H1 (cell line): ENCODE measurements at regions not wholly inside any gene's neighbourhood (a gene's known extent, or its start where the extent isn't known, plus 50 kb on each side); places are given as distances from the start of the nearest gene placed in this dataset.

Source experiments
- CTCF ChIA-PET: fragments of 300-600 bp; sonication (Branson Sonifier 250); formaldehyde crosslinking; loops from one replicate; lab custom pipeline; 2021; ENCODE audit not compliant: partially characterized antibody; lab: Charles Lee
- POLR2A ChIA-PET: fragments of 300-600 bp; sonication (Branson Sonifier 250); formaldehyde crosslinking; loops from one replicate; lab custom pipeline; 2021; ENCODE audit warnings: inconsistent platforms; ENCODE audit not compliant: partially characterized antibody; lab: Charles Lee
- DNase-seq, 2 experiments: peaks; one replicate each; pipeline versions ENCODE4 v3.0.0 to v3.0.0-alpha.2; 2010 to 2022; ENCODE audit warnings: low spot score in 2 of 2, low read depth in 1 of 2, mixed read lengths in 1 of 2
- FAIRE-seq: peaks from 2 replicates; lab custom pipeline; 2011; peaks lifted over from hg19 to GRCh38; lab: Jason Lieb, UNC
- H2AFZ ChIP-seq: 2 replicates; pipeline ENCODE4 v1.8.1; 2012; ENCODE audit warnings: low read length, inconsistent platforms
- H2AK5ac ChIP-seq: 2 replicates; pipeline ENCODE4 v1.6.1; 2013; ENCODE audit warnings: low read depth, low read length
- H2BK120ac ChIP-seq: replicated peaks from 2 replicates; pipeline ENCODE3; 2013; ENCODE audit warnings: low read depth, low read length, inconsistent platforms
- H2BK12ac ChIP-seq: 2 replicates; pipeline ENCODE4 v1.6.1; 2013; ENCODE audit warnings: low read depth, low read length
- H2BK15ac ChIP-seq: 2 replicates; pipeline ENCODE4 v1.6.1; 2013; ENCODE audit warnings: low read length
- H2BK20ac ChIP-seq: 2 replicates; pipeline ENCODE4 v1.6.1; 2013; ENCODE audit warnings: low read length
- H2BK5ac ChIP-seq: 2 replicates; pipeline ENCODE4 v1.6.1; 2013; ENCODE audit warnings: low read depth, low read length
- H3K14ac ChIP-seq: 2 replicates; pipeline ENCODE4 v1.6.1; 2013; ENCODE audit warnings: inconsistent platforms; ENCODE audit not compliant: insufficient read length
- H3K18ac ChIP-seq: 2 replicates; pipeline ENCODE4 v1.6.1; 2013; ENCODE audit warnings: low read length; ENCODE audit errors: extremely low read depth
- H3K23ac ChIP-seq: 2 replicates; pipeline ENCODE4 v1.6.1; 2013; ENCODE audit warnings: inconsistent platforms; ENCODE audit not compliant: insufficient read length
- H3K23me2 ChIP-seq: 2 replicates; pipeline ENCODE4 v1.6.1; 2013; ENCODE audit warnings: low read depth, low read length
- H3K27ac ChIP-seq: 2 replicates; pipeline ENCODE4 v1.6.1; 2011; ENCODE audit warnings: low read depth, low read length, inconsistent platforms
- H3K27me3 ChIP-seq, 4 experiments: replicated peaks in 1 of 4; 1 replicate in 1 of 4; 2 replicates in 3 of 4; pipeline versions ENCODE4 v1.6.1 to v1.8.1; 2011 to 2013; ENCODE audit warnings: low read length in 3 of 4, mild to moderate bottlenecking in 3 of 4, inconsistent platforms in 2 of 4, mixed read lengths in 2 of 4, moderate library complexity in 1 of 4; ENCODE audit not compliant: control insufficient read depth in 3 of 4, insufficient read depth in 3 of 4; ENCODE audit errors: extremely low read depth in 1 of 4
- H3K36me3 ChIP-seq, 4 experiments: 2 replicates each; pipeline versions ENCODE4 v1.6.1 to v1.8.1; 2011 to 2013; ENCODE audit warnings: mild to moderate bottlenecking in 4 of 4, low read length in 3 of 4, moderate library complexity in 2 of 4, control low read depth in 1 of 4, inconsistent platforms in 1 of 4; ENCODE audit not compliant: insufficient read depth in 4 of 4, control insufficient read depth in 2 of 4
- H3K4ac ChIP-seq: replicated peaks from 2 replicates; pipeline ENCODE3; 2013; ENCODE audit warnings: low read length, low read depth, mixed read lengths, inconsistent platforms; ENCODE audit not compliant: insufficient read length
- H3K4me1 ChIP-seq, 4 experiments: replicated peaks in 1 of 4; 1 replicate in 1 of 4; 2 replicates in 3 of 4; pipeline versions ENCODE4 v1.6.1 to v1.8.1; 2011 to 2013; ENCODE audit warnings: low read length in 3 of 4, inconsistent platforms in 2 of 4, mixed read lengths in 1 of 4; ENCODE audit not compliant: insufficient read depth in 4 of 4, control insufficient read depth in 3 of 4
- H3K4me2 ChIP-seq, 2 experiments: 2 replicates each; pipeline versions ENCODE4 v1.6.1 to v1.8.1; 2011 to 2013; ENCODE audit warnings: low read depth in 2 of 2, low read length in 2 of 2, control low read depth in 1 of 2, inconsistent platforms in 1 of 2, mild to moderate bottlenecking in 1 of 2; ENCODE audit not compliant: insufficient read depth in 1 of 2
- H3K4me3 ChIP-seq, 4 experiments: fragments of 200-600, 300-600 bp in 1 of 4; sonication (generic), shearing (Covaris generic), sonication (Bioruptor Twin) in 1 of 4; 2 replicates each; pipeline versions ENCODE4 v1.5.1 to v1.8.1; 2011 to 2016; ENCODE audit warnings: low read length in 4 of 4, low read depth in 3 of 4, control low read depth in 2 of 4, inconsistent platforms in 2 of 4, mild to moderate bottlenecking in 2 of 4, mixed read lengths in 1 of 4, moderate library complexity in 1 of 4; ENCODE audit not compliant: insufficient read depth in 2 of 4; ENCODE audit errors: extremely low read depth in 1 of 4
- H3K56ac ChIP-seq: replicated peaks from 2 replicates; pipeline ENCODE3; 2013; ENCODE audit warnings: low read depth, mild to moderate bottlenecking, mixed read lengths, low read length, inconsistent platforms; ENCODE audit not compliant: insufficient read length
- H3K79me1 ChIP-seq: 2 replicates; pipeline ENCODE4 v1.6.1; 2013; ENCODE audit warnings: low read depth, low read length, control low read depth
- H3K79me2 ChIP-seq, 2 experiments: 2 replicates each; pipeline versions ENCODE4 v1.6.1 to v1.8.1; 2012 to 2013; ENCODE audit warnings: low read length in 2 of 2, mild to moderate bottlenecking in 2 of 2, inconsistent platforms in 1 of 2; ENCODE audit not compliant: insufficient read depth in 2 of 2, control insufficient read depth in 1 of 2
- H3K9ac ChIP-seq, 4 experiments: replicated peaks in 1 of 4; 1 replicate in 1 of 4; 2 replicates in 3 of 4; pipeline versions ENCODE4 v1.6.1 to v1.8.1; 2011 to 2013; ENCODE audit warnings: low read depth in 3 of 4, low read length in 3 of 4, control low read depth in 2 of 4, mild to moderate bottlenecking in 2 of 4, moderate library complexity in 2 of 4, inconsistent platforms in 1 of 4; ENCODE audit errors: extremely low read depth in 1 of 4
- H3K9me3 ChIP-seq, 2 experiments: 2 replicates each; pipeline versions ENCODE4 v1.6.1 to v1.8.1; 2012 to 2013; ENCODE audit warnings: mild to moderate bottlenecking in 2 of 2, moderate library complexity in 2 of 2, control low read depth in 1 of 2, inconsistent platforms in 1 of 2, low read depth in 1 of 2, low read length in 1 of 2, mixed read lengths in 1 of 2; ENCODE audit not compliant: insufficient read depth in 2 of 2
- H4K20me1 ChIP-seq, 2 experiments: replicated peaks in 1 of 2; 2 replicates each; pipeline versions ENCODE3 to v1.8.1; 2011 to 2013; ENCODE audit warnings: inconsistent platforms in 2 of 2, low read length in 2 of 2, mild to moderate bottlenecking in 1 of 2; ENCODE audit not compliant: insufficient read depth in 2 of 2, control insufficient read depth in 1 of 2
- H4K5ac ChIP-seq: 2 replicates; pipeline ENCODE4 v1.6.1; 2013; ENCODE audit warnings: low read length, low read depth, mixed read lengths, inconsistent platforms; ENCODE audit not compliant: insufficient read length
- H4K8ac ChIP-seq: 2 replicates; pipeline ENCODE4 v1.8.0; 2013; ENCODE audit warnings: mild to moderate bottlenecking, moderate library complexity, low read length, inconsistent platforms; ENCODE audit not compliant: insufficient read depth; ENCODE audit errors: extremely low read depth
- H4K91ac ChIP-seq: replicated peaks from 2 replicates; pipeline ENCODE3; 2013; ENCODE audit warnings: low read length, mixed read lengths, inconsistent platforms; ENCODE audit not compliant: insufficient read length
- CHD1 ChIP-seq: IDR thresholded peaks from 2 replicates; pipeline ENCODE4 v1.6.1; 2012; ENCODE audit warnings: low read depth, low read length, improper control_type of control experiment
- EP300 ChIP-seq, 2 experiments: IDR thresholded peaks; 1 replicate in 1 of 2; 2 replicates in 1 of 2; pipeline ENCODE4 v1.6.1; 2011 to 2012; ENCODE audit warnings: low read depth in 2 of 2, low read length in 2 of 2, mild to moderate bottlenecking in 2 of 2, borderline replicate concordance in 1 of 2, inconsistent platforms in 1 of 2, moderate library complexity in 1 of 2
- WGBS, 2 experiments: shearing (Covaris generic) in 1 of 2; methylation state at CpG; one replicate each; pipeline versions ENCODE4 v1.1.6 to v1.1.7; 2013 to 2015; ENCODE audit warnings: low lambda C conversion rate in 2 of 2, mixed read lengths in 2 of 2, inconsistent platforms in 1 of 2, low coverage in 1 of 2, missing lambda C conversion rate in 1 of 2; ENCODE audit not compliant: insufficient replicate concordance in 2 of 2, insufficient coverage in 1 of 2, insufficient read length in 1 of 2; ENCODE audit errors: extremely low coverage in 1 of 2, missing lambda C conversion rate in 1 of 2; 5-methylcytosine and 5-hydroxymethylcytosine counted together

DNA sequence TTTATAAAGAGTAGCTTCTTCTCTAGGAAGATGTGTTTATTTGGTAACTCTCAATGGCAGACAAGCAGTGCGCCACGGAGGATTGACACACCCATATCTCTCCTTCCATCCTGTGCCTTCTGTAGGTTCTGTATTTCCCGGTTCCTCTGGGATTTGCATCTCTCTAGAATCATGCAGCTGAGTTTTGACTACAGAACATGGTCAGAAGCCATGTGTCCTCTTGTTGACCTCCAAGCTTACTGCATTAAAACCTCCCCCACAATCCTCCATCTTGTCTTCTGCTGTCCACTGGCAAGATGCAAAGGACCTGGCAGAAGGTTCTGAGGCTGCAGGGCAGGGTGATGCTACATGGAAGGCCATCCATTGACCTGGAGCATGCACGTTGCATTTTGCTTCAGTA, 482.0 kb downstream of the DMRT2 start:
- no peaks in the 10 kb centered on the region for H3K27me3 ChIP-seq
- no peak overlapping the region for H2BK5ac ChIP-seq
- H3K4ac ChIP-seq: no peak overlapping the region
- no peak overlapping the region for H3K14ac ChIP-seq
- no peak overlapping the region for H2BK12ac ChIP-seq
- H3K79me1 ChIP-seq: no peaks in the 10 kb centered on the region
- no peaks in the 10 kb centered on the region for H3K79me2 ChIP-seq
- no peak overlapping the region for H2AFZ ChIP-seq
- WGBS, 2 experiments: 58% methylated on average over 4 of the region's 4 CpGs; no CpG with 5 or more reads in 1 of the 2 experiments
- no peak overlapping the region for H4K5ac ChIP-seq
- TF ChIP-seq EP300 (IDR thresholded peaks at IDR 0.05; ENCODE audit: borderline replicate concordance in 1 of 2, low read depth in 2 of 2, low read length in 2 of 2) (no peak), CHD1 (no peak)
- H3K4me1 ChIP-seq: no peaks in the 10 kb centered on the region
- no peak overlapping the region for H2BK20ac ChIP-seq
- no peak overlapping the region for H3K56ac ChIP-seq
- no peak overlapping the region for H2AK5ac ChIP-seq
- no peaks in the 10 kb centered on the region for H3K36me3 ChIP-seq
- DNase-seq: no peak
- ChIA-PET POLR2A (no interaction called here), CTCF (no interaction called here)
- H3K4me2 ChIP-seq: no peak overlapping the region
- no peak for FAIRE-seq
- H4K20me1 ChIP-seq: no peaks in the 10 kb centered on the region
- H3K9ac ChIP-seq: no peak overlapping the region
- no peak overlapping the region for H3K18ac ChIP-seq
- no peak overlapping the region for H3K23ac ChIP-seq
- no peak overlapping the region for H2BK120ac ChIP-seq
- no peak overlapping the region for H3K27ac ChIP-seq
- no peaks in the 10 kb centered on the region for H3K23me2 ChIP-seq
- no peak overlapping the region for H4K91ac ChIP-seq
- H4K8ac ChIP-seq: no peak overlapping the region
- H2BK15ac ChIP-seq: no peak overlapping the region
- H3K9me3 ChIP-seq: peaks cover 81 to 82% of the 10 kb centered on the region in 2 experiments
- H3K4me3 ChIP-seq: no peak overlapping the region
